Fibroblast of gingiva (primary cell): ENCODE measurements at regions not wholly inside any gene's neighbourhood (a gene's known extent, or its start where the extent isn't known, plus 50 kb on each side); places are given as distances from the start of the nearest gene placed in this dataset.
A peak's percentile ranks its signal among the peaks of the same experiment; 100 is the strongest.
"Not testable (repeated sequence)": the region's sequence is repeated elsewhere in the genome, so short reads cannot be mapped to it uniquely, and the experiment has no call there.

ENCODE experiments used
- DNase-seq: peaks from one replicate; pipeline ENCODE4 v3.0.0-alpha.2; 2011; ENCODE audit warnings: low read depth

- DNase-seq = no peak
These were observed 118.8 kb downstream of the SKIDA1 start for GRCh38 chr10:21406595-21407193.

- DNase-seq = no peak
These were observed 119.5 kb downstream of the SKIDA1 start for GRCh38 chr10:21405981-21406380.

DNA sequence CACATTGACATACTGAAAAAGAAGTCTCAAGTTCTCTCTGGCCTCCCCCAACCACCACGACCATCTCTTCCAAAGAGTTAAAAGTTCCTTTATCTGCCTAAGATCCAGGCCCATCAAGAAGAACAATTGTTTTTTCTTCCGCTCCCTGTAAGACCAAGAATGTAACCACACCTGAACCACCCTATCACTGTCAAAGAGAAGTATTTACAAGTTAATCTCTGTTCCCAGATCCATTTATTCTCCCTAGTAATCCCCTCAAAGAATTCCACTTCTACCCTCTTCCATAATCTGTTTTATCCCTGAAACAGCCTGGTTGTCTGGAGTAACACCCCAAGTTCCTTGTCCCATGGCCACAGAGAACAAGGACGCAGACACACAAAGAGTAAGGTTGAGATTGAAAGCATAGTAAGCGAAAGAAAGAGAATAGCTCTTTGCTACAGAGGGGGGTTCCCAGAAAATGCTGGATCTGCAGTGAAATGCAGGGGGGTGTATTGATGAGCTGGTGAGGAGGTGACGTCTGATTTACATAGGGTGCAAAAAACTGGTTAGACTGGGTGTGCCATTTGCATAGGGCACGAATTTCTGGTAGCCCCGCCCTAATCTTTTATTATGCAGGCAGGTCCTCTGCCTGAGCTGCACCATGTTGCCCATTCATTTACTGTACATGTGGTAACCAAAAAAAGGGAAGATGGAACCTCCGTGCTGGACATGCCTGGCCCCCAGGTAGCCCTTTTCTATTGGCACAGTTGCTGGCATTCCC lies 122.0 kb downstream of the SKIDA1 start:
- no peak for DNase-seq

GRCh38 chr10:21402606-21403083 lies 122.8 kb downstream of the SKIDA1 start:
- DNase-seq = peak; percentile 34

DNA sequence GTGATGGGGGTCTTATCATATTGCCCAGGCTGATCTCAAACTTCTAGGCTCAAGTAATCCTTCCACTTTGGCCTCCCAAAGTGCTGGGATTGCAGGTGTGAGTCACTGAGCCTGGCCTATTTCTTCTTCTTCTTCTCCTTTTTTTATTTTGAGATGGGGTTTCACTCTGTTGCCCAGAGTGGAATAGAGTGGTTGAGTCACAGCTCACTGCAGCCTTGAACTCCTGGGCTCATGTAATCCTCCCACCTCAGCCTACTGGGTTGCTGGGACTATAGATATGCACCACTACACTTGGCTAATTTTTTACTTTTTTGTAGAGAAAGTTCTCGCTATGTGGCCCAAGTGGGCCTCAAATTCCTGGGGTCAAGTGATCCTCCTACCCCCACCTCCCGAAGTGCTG lies 124.3 kb downstream of the SKIDA1 start:
- no peak for DNase-seq

DNA sequence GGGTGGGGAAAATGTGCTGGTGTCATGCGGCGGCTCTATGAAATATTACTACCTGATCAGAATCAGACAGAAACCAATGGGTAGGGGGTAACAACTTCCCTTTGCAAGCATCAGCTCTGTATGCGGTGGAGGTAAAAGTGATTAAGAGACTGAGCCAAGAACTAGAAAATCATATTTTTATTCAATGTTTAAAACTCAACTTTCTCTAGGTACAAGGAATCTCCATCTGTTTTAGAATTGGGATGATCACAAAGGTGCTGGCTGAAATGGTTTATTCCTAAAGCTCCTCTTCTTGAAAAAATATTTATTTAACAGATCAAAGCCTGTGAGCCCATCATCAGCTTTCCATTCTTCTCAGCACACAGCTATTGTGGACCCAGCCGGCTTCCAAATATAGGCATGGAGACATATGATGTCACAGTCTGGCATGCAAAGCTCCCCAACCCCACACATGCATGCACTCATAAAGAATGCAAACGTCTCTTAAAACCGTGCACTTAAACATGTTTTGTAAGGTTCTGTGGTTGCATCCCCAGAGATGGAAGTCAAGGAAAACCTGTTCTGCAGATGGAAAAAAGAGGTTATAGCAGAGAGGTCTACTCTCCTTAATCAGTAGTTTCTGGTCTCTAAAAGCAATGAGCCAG lies 126.0 kb downstream of the SKIDA1 start:
- DNase-seq = peak; percentile 69

DNA sequence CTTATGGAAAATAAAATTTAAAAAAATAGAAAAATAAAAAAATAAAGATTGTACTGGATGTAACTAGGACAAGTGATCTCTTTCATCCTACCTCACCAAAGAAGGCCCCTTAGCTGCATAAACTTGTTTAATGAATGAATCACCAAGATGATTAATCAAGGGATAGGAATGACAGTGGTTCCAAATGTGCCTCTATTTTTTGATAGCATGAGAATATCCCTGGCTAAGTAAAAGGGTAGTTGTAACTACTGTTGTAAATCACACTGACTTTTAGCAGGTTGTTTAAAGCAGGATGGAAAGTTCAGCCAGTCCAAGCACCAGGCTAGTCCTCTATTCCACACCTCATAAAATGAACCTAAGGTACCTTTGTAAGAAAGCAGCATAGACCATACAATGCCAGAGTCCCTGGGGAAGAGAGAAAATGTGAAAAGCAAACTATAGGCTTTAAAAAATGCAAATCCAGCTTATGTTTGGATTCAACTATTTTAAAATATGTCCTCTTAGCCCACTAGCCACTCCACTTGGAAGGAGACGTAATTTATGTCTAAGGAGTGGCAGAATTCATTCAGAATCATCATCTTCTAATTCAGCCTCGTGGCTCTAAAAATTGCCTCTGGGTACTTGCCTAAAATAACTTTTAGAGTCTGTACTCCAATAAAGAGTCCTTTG lies 126.8 kb downstream of the SKIDA1 start:
- peak; percentile 4 for DNase-seq

DNA sequence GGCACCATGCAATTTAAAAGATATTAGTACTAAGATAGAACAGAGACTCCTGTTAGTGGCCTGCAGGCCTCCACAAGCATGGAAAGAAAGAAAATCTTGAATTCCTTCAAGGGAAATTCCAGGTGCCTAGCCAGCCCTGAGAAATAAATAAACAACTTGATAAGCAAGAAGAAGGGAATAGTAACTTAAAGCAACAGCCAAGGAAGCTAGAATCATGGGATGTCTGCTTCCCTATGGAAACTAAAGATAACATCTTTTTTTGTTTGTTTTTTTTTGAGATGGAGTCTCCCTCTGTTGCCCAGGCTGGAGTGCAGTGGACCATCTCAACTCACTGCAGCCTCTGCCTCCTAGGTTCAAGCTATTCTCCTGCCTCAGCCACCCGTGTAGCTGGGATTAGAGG lies 128.6 kb downstream of the SKIDA1 start:
- DNase-seq = no peak

DNA sequence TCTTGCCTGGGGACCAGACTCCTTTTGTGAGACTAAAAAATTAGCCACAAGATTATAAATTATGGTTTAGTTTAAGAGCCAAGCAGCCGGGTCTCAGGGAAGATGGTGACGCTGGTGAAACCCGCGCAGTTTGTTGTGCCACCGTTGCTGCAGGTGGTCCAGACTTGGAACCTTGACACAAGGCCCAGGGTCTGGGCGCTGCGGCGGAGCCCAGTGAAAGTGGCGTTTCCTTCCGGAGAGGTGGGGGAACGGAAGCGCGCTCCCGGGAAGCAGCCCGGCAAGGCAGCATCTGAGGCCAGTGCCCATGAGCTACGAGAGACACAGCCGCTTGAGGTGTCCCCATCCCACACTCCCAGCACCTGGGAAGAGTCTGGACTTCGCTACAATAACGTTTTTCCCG lies 131.6 kb downstream of the SKIDA1 start:
- DNase-seq = no peak

GRCh38 chr10:21388589-21388988 lies 136.9 kb downstream of the SKIDA1 start:
- no peak for DNase-seq

GRCh38 chr10:21387868-21388267 lies 137.6 kb downstream of the SKIDA1 start:
- no peak for DNase-seq

DNA sequence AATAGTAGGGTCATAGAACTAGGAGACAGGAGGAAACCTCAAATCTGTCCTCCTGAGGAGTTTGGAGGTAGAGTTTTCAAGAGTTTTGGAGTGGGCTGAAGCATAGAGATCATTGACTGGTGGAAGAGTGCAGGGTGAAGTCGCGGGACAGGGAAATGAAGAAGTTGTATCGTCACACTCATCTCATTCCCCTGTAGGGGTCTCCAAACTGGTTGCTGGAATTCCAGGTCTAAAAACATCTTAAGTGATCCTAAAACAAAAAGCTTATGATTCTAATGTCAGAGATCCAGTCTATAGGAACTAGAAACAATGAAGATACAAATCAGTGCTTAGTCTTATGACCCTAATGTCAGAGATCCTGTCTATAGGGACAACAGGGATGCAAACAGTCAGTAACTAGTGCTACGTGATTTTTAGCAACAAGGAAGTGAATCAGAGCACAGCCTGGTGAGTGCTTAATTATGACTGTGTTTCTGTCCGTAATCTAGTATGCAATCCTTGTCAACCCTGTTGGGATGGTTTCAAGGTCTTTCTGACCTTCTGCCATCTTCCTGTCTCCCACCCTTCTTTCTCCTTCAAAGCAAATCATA lies 139.4 kb downstream of the SKIDA1 start:
- no peak for DNase-seq

- no peak for DNase-seq
These were observed 139.9 kb downstream of the SKIDA1 start for GRCh38 chr10:21385536-21385935.

- no peak for DNase-seq
These were observed 146.3 kb downstream of the SKIDA1 start for GRCh38 chr10:21379143-21379542.

GRCh38 chr10:21375274-21375673 lies 150.2 kb downstream of the SKIDA1 start:
- DNase-seq = not testable (repeated sequence)

GRCh38 chr10:21373881-21374280 lies 151.6 kb downstream of the SKIDA1 start:
- not testable (repeated sequence) for DNase-seq

- peak; percentile 77 for DNase-seq
These were observed 152.7 kb downstream of the SKIDA1 start for GRCh38 chr10:21372651-21373410.

DNA sequence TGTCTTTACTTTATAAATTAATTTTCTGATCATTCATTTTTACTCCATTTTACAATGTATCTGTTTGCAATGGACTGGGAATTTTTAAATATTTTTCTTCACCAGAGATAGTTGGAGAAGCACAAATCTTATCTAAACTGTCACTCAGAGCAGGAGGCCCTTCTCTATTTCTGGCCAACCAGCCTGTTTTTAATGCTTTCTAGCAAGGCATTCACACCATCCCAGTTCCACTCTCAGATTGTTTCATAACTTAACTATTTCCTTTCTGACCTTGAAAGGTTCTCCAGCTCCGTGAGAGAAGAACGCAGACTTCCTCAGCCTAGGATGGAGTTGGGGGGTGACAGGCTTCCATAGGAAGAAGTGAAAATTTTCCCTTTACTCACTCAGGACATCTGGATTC lies 155.8 kb downstream of the SKIDA1 start:
- no peak for DNase-seq

GRCh38 chr10:21368728-21369425 lies 156.6 kb downstream of the SKIDA1 start:
- DNase-seq = no peak

DNA sequence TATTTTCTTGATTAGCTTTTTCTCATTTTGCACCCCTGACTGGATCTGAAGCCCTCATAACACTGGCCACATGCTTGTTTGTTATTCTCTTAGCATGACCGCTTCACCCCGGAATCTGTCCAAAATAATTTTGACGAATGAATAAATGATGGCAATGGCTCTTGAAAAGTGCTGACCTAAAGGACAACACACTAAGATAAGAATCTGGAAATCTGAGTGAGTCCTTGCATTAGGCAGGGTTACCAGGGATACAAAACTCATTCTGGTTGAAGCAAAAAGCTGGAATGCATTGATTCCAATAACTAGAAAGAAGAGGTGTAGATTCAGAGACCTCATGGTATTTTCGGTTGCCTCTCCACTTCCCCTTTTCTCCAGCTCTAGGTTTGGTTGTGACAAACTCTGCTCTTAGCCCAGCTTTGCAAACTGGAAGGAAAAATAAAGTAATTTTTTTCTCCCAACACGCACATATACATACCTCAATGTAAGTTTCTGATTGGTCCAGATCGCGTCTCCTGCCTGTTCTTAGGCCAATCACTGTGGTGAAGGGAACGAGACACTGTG lies 157.4 kb downstream of the SKIDA1 start:
- no peak for DNase-seq
